Activated CD4-positive, alpha-beta T cell treated with anti-CD3 and anti-CD28 coated beads for 4 hours (primary cell): ENCODE measurements at regions not wholly inside any gene's neighbourhood (a gene's known extent, or its start where the extent isn't known, plus 50 kb on each side); places are given as distances from the start of the nearest gene placed in this dataset.

Experiments
- DNase-seq, 2 donors: peaks; one replicate each; pipeline ENCODE4 v3.0.0-alpha.2; 2020

GRCh38 chr22:47556473-47556872 lies 794.0 kb downstream of the TBC1D22A start:
- no peak for DNase-seq

DNA sequence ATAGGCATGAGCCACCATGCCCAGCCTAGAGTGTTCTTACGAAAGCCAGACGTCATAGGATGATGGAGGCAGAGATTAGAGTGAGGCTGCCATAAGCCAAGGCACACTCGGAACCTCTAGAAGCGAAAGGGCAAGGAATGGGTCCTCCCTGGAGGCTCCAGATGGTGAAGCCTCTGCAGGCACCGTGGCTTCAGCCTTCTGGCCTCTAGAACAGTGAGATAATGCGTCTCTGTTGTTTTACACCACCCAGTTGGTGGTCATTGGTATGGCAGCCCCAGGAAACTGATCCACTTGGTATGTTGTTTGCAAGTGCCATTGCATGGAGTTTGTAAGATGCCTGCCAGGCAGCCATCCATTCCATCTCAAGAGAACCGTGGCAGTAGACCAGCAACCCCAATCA lies 791.0 kb downstream of the TBC1D22A start:
- no peak for DNase-seq

DNA sequence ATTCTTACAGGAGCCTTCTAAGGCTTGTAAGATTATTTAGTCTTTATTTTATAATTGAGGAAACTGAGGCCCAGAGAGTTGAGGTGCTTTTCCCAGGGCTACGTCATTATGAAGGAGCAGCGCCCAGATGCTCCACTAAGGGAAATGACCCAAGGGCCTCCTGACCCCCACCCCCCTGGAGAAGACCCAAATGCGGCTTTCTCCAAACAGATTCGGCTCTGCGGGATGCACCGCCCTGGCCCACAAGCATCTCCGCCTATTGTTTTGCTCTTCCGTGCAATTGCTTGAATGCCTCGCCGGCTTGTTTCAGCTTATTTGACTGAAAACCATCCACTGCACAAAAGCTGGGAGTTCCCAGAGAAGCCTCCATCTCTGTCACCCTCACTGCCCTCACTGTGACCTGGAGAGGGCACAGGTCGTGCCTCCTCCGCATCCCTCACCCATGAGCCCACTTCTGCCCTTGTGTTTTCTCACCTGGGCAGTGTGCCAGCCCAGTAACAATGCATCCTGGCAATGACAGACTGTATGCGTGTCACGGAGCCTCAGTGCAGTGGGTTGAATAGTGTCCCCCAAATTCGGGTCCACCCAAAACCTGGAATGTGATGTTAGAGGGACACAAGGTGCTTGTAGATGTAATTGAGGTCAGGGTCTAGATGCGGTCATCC lies 790.2 kb downstream of the TBC1D22A start:
- no peak for DNase-seq

DNA sequence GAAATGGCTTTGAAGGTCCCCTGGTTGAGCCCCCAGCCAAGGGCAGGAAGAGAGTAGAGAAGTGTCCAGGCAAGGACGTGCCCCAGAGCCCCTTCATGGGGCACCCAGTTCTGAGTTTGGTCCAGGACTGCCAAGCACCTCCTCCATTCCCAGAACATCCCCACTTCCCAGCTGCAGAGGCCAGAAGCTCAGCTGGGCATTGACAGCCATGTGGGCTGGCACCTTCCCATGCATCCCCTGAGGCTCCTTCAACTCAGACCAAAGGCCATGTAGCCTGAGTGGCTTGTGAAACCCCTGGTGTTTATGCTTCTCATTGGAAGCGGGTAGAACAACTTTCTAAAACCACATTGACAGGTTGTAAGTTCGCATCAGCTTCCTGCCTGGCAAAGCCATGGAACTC lies 789.6 kb downstream of the TBC1D22A start:
- DNase-seq: no peak

DNA sequence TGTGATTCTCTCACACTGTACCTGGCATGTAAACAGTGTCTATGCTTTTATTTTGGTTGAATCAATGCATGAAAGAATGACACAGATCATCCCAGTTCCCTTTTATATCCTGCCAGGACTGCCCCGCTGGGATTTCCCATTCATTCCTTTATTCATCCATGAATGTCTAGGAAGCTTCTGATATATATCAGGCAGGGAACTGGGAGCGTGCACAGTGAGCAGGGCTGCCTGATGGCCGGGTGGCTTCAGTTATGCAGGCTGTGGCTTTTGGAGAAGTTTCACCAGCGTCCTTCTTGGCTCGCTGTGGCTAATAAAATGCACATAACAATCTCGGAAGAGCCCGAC lies 789.0 kb downstream of the TBC1D22A start:
- no peak for DNase-seq

DNA sequence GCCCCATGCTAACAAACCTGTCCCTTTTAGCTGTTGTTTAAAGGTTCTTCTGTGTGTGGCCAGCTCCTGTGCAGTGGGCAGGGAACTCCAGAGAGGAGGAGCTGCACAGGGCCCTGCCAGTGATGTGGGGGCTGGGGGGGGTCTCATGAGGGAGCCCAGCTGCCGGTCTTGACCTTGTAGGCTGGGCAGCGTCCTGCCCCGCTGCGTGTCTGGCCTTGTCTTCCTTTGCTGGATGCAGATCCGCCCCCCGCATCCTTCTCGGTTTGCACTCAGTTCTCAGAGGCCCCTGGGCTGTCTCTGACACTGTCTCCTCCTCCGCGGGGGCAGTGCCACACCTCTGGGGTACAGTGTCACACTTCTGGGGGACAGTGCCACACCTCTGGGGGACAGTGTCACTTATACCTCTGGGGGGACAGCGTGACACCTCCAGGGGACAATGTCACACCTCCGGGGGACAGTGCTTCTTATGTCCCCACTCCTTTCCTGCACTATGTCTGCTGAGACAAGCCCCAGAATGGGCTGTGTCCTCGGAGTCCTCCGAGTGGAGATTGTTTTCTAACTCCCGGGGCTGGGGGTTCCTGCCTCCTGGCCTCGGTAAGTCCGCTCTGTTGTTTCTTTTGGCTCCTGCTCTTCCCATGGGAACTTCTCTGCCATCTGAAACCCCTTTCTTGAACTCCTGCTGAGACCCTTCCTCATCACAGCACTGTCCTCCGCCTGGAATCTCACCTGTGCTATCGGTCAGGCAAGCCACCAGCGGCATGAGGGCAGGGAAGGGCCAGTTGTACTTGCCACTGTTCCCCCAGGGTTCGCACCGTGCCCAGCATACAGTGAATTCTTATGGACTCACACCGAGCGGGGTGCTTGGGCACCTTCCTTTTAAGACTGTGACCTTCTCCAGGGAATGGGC lies 788.3 kb downstream of the TBC1D22A start:
- DNase-seq: no peak

DNA sequence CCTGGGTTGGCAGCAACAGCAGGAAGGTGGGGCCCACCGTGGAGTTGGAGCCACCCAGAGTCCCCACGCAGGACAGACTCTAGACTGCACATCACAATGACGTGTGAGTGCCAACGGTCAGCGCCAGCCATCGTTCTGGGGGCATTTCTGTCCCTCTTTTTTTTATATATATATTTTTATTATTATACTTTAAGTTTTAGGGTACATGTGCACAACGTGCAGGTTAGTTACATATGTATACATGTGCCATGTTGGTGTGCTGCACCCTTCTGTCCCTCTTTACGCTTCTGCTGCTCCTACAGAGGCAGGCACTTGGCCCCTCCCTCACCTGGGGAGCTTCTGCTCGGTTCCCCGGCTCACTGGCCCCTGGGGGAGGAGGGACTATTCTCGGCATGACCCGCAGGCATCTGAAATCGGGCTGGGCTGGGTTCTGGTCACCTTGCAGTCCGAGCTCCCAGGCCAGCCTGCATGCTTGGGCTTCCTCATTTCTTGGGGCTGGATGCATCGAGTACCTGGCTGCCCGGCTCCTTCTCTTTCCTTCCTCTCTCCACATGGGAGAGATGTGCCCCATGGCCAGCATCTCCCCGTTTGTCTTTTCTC lies 787.4 kb downstream of the TBC1D22A start:
- DNase-seq: no peak

DNA sequence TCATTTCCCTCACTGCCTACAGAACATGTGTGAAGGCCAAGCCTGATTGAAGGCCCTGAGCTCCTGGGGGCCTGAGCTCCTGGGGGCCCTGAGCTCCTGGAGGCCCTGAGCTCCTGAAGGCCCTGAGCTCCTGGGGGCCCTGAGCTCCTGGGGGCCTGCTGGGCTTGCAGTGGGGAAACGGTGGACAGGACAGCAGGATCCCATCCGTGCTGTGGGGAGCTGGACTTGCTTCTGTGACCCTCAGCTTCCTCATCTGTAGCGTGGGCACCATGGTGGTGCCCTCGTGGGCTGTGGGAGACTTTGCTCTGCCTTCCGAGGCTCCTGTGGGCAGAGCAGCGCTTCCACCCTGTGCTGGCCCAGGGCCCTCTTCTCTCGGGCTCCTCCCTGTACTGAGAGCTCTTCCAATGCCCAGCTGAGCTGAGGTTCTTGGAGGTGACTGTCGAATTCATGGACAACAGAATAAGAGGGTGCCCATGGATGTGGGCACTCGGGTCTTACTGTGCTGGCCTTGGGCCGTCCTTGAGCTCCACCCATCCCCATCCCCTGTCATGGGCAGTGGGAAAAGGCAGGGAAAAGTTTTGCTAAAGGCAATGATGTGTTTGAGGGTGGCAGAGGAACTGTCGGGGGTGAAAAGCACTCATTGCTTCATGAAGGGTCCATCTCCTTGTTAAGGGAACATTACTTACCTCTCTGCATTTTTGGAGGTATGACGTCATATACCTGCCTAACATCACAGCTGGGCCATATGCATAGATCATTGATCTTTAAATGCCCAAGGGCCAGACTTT lies 786.7 kb downstream of the TBC1D22A start:
- no peak for DNase-seq

DNA sequence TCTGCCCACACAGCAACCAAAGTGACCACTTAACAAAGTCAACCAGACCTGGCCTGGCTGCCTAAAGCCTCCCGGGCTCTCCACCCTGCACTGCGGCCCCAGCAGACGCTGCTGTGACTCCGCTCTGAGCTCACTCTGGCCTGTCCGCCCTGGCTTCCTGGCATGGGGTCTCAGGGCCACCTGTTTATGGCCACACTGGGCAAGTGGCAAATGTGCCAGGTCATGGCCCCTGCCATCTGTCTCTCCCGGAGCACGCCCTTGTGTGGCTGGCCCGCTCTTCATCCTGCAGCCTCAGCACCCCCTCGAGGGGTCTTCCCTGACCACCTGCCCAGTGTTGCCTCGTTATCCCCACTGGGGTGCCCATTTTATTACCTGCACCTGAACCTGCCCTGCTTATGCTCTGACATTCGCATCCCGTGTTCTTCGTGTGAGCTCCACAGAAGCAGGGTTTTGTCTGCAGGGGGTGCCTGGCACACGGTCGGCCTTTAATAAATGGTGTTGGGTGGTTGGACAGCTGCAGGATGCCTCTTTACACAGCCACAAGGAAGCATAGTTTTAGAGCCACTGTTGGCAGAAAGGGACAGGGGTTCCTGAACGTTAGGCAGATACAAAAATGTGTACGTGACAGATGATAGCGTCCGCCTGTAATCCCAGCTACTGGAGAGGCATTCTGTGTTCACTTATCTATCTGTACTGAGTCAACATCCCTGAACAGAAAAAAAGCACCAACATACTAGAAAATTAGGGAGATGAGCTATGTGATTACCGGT lies 785.6 kb downstream of the TBC1D22A start:
- DNase-seq: no peak

- DNase-seq: no peak
Measured at GRCh38 chr22:47547239-47547661, 784.8 kb downstream of the TBC1D22A start.

- no peak for DNase-seq
Measured at GRCh38 chr22:47544696-47545095, 782.2 kb downstream of the TBC1D22A start.

- DNase-seq: no peak
Measured at GRCh38 chr22:47543447-47543846, 781.0 kb downstream of the TBC1D22A start.

- no peak for DNase-seq
Measured at GRCh38 chr22:47540011-47540410, 777.6 kb downstream of the TBC1D22A start.

GRCh38 chr22:47539374-47539773 lies 776.9 kb downstream of the TBC1D22A start:
- no peak for DNase-seq

GRCh38 chr22:47535681-47536080 lies 773.2 kb downstream of the TBC1D22A start:
- no peak for DNase-seq

- no peak for DNase-seq
Measured at GRCh38 chr22:47534804-47535410, 772.5 kb downstream of the TBC1D22A start.

- DNase-seq: no peak
Measured at GRCh38 chr22:47533961-47534803, 771.7 kb downstream of the TBC1D22A start.

GRCh38 chr22:47517062-47517461 lies 754.6 kb downstream of the TBC1D22A start:
- no peak for DNase-seq

GRCh38 chr22:47515384-47516125 lies 753.1 kb downstream of the TBC1D22A start:
- DNase-seq: no peak

- no peak for DNase-seq
Measured at GRCh38 chr22:47512617-47513016, 750.2 kb downstream of the TBC1D22A start.
